Stomach (tissue), 4 donors: ENCODE measurements at regions not wholly inside any gene's neighbourhood (a gene's known extent, or its start where the extent isn't known, plus 50 kb on each side); places are given as distances from the start of the nearest gene placed in this dataset.
A peak's percentile ranks its signal among the peaks of the same experiment; 100 is the strongest.

Experiments
- POLR2A ChIP-seq, 4 donors: fragments of 450-650 bp; IDR thresholded peaks; one replicate each; pipeline ENCODE4 v1.6.1; 2016; ENCODE audit warnings: antibody characterized with exemption in 4 of 4, control low read depth in 2 of 4, mild to moderate bottlenecking in 1 of 4, moderate library complexity in 1 of 4
- POLR2AphosphoS5 ChIP-seq, 3 donors: sonication (generic); formaldehyde crosslinking; IDR thresholded peaks; one replicate each; pipeline ENCODE4 v1.6.1; 2016; ENCODE audit warnings: antibody characterized with exemption in 3 of 3
- TF ChIP-seq, protein P1 (sequence below), 7 experiments: fragments of 450-650 bp in 4 of 7; fragments of 200-600 bp in 3 of 7; sonication (generic) in 3 of 7; IDR thresholded peaks; one replicate each; pipeline ENCODE4 v1.5.1; 2016 to 2019; ENCODE audit warnings: antibody characterized with exemption in 7 of 7, control low read depth in 2 of 7, mild to moderate bottlenecking in 1 of 7

DNA sequence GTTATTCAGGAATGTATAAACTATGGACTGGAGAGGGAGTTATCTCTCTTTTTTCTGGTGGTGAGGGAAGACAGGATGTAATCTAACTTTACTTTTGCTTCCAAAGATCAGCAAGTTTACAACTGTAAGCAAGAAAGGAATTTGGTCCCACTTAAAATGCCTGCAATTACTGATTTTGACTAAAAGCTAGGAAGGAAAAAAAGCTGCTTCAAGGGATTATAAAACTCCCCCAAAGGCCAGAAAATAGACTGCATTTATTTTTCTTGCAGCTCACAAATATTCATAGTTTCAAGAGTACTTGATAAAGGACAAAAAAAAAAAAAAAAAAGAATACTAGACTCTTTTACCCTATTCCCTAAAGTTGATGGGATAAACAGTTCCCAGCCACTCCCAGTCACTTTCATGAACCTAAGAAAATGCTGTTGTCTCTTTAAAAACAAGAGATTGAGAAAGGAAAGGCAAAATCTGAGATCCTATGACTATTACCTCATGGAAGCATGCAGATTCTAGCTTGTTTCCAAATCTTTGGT, 128.7 kb upstream of the BMP4 start:
- TF ChIP-seq, protein P1, sequence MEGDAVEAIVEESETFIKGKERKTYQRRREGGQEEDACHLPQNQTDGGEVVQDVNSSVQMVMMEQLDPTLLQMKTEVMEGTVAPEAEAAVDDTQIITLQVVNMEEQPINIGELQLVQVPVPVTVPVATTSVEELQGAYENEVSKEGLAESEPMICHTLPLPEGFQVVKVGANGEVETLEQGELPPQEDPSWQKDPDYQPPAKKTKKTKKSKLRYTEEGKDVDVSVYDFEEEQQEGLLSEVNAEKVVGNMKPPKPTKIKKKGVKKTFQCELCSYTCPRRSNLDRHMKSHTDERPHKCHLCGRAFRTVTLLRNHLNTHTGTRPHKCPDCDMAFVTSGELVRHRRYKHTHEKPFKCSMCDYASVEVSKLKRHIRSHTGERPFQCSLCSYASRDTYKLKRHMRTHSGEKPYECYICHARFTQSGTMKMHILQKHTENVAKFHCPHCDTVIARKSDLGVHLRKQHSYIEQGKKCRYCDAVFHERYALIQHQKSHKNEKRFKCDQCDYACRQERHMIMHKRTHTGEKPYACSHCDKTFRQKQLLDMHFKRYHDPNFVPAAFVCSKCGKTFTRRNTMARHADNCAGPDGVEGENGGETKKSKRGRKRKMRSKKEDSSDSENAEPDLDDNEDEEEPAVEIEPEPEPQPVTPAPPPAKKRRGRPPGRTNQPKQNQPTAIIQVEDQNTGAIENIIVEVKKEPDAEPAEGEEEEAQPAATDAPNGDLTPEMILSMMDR (IDR thresholded peaks at IDR 0.05): no peak
- peak in 1 of 3 donors; percentile 7 for TF ChIP-seq POLR2AphosphoS5 (IDR thresholded peaks at IDR 0.05)
- TF ChIP-seq POLR2A (IDR thresholded peaks at IDR 0.05): no peak
